HS-5 (cell line): ENCODE measurements at regions not wholly inside any gene's neighbourhood (a gene's known extent, or its start where the extent isn't known, plus 50 kb on each side); places are given as distances from the start of the nearest gene placed in this dataset.

Source experiments
- DNase-seq: peaks from one replicate; pipeline ENCODE4 v3.0.0-alpha.2; 2012; ENCODE audit warnings: low read depth

GRCh38 chr14:65320661-65321308 lies 91.7 kb upstream of the FUT8 start:
- no peak for DNase-seq

DNA sequence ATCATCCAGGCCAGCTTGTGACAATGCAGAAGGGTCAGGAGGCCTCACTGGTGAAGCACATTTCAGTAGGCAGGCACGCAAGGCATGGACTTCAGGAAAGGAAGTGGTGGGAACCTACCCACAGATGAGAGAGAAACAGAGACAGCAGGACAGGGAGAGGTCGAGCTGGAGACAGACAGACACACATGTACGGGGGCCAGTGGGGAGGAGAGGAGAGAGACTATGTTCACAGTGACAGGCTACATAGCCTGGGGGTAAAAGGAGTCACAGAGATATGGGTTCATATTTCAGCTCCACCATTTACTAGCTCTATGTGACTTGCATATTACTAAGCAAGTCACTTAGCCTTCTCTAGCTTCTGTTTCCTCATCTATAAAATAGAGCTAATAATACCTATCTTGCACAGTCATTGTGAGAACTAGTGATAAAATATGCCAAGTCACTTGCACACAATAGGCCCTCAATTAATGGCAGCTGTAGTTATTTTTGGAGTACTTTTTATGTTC lies 91.1 kb upstream of the FUT8 start:
- DNase-seq: no peak

GRCh38 chr14:65329481-65329880 lies 83.0 kb upstream of the FUT8 start:
- DNase-seq: no peak

DNA sequence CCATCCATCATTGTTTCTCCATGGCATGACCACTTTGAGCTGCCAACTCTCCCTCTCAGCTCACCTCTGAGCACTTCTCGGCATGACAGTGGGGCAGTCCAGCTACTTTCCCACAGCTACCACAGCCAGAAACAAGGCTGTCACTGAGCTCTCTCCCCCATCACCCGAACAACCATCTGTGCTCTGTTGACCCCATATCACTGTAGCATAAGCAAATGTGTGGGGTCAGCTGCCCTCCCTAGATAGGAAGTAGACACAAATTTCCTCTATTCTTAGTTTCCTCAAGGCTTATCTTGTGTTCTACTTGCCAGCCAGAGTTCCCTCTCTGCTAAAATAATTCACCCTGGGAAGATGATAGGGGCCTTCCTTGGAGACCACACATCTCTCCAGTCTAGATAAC lies 82.6 kb upstream of the FUT8 start:
- DNase-seq: no peak

GRCh38 chr14:65330416-65330815 lies 82.1 kb upstream of the FUT8 start:
- no peak for DNase-seq

DNA sequence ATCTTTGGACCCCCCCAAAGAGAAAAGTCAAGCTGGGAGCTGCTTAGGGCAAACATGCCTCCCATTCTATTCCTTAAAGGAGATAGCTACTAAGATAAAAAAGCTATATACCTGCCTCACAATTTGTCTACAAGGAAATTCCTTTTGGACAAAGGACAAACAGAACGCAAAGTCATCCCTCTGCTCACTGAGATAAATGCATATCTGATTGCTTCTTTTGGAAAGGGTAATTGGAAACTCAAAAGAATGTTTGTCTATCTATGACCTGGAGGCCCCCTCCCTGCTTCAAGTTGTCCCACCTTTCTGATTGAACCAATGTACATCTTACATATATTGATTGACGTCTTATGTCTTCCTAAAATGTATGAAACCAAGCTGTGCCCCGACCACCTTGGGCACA lies 80.9 kb upstream of the FUT8 start:
- DNase-seq: no peak

GRCh38 chr14:65332141-65332871 lies 80.2 kb upstream of the FUT8 start:
- no peak for DNase-seq

DNA sequence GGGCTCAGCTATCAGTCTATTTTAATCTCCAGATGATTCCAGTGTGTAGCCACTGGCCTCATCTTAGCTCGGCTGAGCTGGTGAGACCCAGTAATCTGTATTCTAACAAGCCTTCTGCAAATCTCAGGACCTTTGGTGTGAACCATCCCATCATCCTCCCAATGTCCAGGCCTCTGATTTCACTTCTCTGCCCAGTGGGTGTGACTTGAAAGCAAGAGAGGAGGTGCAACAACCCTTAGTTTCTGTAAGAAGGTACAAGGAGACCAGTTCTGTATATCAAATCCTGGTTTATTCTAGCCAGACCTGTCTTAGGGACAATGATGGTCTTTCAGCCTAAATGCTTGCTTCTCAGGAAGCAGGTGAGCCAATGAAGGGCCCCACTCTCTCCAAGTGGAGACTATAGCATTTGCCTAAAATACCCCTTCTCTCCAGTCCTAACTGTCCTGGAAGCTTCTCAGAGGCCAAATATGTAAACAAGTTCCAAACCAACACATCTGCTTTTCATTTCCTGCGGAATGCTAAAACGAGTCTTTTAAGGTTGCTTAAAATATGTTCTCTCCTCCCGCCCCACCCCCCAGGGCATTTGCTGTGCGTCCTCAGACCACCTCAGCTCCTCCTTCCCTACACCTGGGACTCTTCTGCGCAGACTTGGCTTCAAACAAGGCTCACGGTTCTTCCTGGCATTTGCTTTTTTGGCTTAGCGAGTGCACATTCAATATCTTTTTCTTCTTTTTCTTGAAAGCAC lies 78.4 kb upstream of the FUT8 start:
- peak; percentile 42 for DNase-seq

DNA sequence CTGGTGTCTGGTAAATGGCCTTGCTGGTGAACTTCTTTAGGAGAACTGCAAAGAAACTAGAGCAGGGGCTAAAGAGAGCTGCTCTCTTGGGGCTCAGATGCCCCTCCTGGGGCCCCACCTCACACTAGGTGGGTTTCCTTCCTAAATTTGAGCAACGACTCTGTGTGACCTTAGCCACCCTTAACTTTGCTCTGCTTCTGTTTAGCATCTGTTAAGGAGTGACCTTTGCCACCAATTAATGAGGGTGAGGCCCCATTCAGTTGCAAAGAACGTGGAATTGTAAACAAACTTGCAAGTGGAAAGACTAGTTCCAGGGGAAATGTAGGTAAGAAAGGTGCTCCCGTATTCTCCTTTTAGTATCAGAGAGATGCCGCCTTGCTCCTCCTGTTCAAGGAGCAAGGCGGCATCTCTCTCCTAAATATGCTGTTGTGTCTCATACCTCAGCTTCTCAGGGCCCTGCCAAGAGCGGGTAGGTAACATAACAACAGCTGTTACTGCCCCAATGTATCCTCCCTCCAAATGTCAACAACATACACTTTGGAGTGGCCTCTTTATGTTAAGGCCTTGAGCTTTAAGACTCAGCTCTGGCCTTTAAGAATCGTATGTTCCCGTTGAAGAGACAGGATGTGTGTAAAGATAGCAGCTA lies 77.6 kb upstream of the FUT8 start:
- no peak for DNase-seq

- no peak for DNase-seq
These were observed 77.1 kb upstream of the FUT8 start for GRCh38 chr14:65335411-65335947.

GRCh38 chr14:65336191-65336591 lies 76.3 kb upstream of the FUT8 start:
- no peak for DNase-seq

DNA sequence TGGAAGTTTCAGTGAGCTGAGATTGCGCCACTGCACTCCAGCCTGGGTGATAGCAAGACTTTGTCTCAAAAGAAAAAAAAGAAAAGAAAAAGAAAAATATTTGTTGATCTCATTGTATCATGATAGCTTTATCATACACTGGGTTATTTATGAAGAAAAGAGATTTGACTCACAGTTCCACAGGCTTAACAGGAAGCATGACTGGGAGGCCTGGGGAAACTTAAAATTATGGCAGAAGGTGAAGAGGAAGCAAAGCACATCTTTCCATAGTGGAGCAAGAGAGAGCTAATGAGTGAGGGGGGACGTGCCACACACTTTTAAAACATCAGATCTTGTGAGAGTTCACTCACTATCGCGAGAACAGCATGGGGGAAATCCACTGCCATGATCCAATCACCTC lies 72.7 kb upstream of the FUT8 start:
- no peak for DNase-seq

DNA sequence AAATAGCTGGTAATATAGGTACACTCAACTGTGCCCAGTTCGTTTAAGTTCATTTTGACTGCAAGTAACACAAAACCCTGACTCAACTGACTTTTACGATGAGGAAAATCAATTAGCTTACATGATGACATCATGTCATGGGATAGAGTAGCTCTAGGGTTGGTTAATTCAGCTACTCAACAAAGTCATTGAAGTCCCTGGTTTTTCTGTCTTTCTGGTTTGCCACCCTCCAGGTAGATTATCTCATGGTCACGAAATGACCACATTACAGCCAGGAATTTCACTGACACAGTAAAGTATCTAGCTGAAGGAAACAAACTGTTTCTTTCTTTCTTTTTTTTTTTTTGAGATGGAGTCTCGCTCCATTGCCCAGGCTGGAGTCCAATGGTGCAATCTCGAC lies 68.5 kb upstream of the FUT8 start:
- no peak for DNase-seq

DNA sequence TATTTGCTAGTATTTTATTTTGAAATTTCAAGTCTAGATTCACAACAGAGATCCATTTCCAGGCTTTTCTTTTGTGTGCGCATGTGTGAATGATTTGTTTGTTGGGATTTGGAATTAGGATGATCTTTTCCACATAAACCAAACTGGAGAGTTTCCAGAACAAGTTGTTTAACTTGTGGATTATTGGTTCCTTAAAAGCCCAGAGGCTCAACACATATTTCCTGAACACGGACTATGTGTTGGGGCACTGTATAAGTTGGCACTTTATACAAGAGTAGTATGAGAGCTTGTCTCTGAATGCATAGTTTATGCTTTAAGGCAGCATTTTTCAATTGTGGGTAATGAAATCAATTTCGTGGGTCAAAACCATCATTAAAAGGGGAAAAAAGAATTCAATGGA lies 67.3 kb upstream of the FUT8 start:
- no peak for DNase-seq

DNA sequence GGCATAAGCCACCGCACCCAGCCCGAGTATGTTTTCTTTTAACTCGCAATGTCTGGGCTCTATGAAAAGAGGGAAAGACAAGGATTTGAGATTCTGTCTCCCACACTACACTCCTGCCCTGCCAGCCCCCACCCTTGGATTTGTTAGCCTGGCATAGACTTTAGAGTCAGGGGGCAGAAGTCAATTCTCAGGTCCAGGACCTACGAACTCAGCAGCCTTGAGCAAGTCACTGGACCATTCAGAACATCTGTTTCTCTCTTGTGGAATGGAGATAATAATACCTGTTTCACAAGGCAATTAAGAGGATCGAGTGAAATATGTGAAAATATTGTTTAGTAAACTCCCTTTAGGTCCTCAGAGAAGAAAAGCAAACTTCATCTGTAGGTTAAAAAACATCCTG lies 66.1 kb upstream of the FUT8 start:
- DNase-seq: no peak

- DNase-seq: no peak
These were observed 65.6 kb upstream of the FUT8 start for GRCh38 chr14:65346895-65347294.

DNA sequence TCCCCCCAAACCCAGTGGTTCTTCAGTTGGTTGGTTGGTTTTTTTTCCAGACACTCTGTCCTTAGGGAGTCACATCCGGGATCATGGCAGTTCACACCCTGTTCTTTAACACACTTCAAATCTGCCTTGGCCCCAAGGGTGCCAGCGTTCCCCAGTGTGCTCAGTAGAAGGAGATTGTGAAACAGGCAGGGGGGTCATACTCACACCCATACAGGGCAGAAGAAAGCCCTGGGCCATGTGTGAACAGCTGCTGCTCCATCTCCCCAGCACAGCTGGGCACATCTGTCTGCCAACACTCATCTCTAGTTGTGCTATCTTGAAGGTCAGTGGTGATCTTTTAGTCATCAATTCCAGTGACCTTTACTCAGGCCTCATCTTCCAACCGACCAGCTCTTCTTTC lies 64.4 kb upstream of the FUT8 start:
- DNase-seq: no peak

DNA sequence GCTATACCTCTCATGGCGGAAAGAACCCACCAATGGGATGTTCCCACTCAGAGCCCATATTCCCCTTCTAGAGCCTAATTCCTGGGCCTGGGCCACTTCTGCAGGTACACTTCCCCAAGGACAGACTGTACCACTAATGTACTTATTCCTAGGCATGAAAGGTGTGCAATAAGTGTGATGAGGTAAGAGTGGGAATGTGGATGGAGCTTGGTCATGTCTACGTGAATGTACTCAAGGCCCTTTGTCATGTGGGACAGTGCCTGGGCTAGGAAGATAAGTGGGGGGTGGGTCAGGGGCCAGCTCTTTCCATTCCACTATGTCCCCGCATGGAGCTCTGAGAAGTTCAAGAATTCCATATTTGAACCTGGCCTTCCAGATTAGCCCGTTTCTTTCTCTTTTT lies 63.4 kb upstream of the FUT8 start:
- DNase-seq: no peak

- DNase-seq: no peak
These were observed 60.9 kb upstream of the FUT8 start for GRCh38 chr14:65351493-65352194.

DNA sequence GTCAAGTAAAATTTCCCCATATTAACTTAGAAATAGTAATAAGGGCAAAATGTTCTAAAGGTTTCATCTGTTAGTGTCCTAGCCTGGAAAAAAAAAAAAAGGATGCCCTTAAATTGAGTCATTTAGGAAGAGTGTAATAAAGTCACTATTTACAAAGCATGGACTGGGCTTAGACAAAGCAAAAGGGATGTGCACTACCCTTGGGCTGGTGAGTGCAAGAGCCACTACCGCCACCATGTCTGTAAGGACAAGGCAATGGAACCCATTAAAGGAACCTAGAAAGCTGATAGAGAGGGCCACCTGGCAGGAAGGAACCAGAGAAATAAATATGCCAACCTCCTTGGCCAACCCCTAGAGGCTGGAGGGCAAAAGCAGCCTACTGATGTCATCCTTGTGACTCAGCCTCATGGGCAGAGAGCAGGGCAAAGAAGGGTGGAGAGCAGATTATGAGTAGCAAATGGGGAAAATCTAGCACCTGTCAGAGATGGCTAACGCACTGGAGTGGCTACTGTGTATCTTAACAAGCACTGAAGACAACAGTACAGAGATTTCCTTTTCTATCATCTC lies 59.5 kb upstream of the FUT8 start:
- DNase-seq: no peak

DNA sequence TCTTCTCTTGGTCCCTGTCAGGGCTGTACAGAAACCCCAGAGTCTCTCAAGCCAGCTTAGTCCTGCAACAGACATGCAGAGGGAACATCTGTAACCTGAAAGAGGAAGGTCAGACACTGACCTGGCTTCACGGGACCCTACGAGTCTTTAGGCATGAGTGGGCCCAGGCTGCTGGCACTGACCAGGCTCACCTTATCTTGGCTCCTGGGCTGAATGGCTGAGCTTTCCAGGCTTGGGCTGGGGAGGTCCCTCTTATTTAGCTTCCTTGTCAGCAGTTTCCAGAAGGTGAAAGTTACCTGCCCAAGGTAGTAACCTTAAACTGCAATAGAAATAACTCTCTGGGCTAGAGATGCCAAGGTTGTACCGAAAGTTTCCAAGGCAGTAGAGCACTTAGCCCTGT lies 58.4 kb upstream of the FUT8 start:
- DNase-seq: no peak
